NOMO-1 (cell line): ENCODE measurements at regions not wholly inside any gene's neighbourhood (a gene's known extent, or its start where the extent isn't known, plus 50 kb on each side); places are given as distances from the start of the nearest gene placed in this dataset.

ENCODE experiments used
- DNase-seq, 2 experiments: peaks; one replicate each; lab custom pipeline; 2025; ENCODE audit not compliant: unreplicated experiment in 2 of 2; lab: John Stamatoyannopoulos, UW

DNA sequence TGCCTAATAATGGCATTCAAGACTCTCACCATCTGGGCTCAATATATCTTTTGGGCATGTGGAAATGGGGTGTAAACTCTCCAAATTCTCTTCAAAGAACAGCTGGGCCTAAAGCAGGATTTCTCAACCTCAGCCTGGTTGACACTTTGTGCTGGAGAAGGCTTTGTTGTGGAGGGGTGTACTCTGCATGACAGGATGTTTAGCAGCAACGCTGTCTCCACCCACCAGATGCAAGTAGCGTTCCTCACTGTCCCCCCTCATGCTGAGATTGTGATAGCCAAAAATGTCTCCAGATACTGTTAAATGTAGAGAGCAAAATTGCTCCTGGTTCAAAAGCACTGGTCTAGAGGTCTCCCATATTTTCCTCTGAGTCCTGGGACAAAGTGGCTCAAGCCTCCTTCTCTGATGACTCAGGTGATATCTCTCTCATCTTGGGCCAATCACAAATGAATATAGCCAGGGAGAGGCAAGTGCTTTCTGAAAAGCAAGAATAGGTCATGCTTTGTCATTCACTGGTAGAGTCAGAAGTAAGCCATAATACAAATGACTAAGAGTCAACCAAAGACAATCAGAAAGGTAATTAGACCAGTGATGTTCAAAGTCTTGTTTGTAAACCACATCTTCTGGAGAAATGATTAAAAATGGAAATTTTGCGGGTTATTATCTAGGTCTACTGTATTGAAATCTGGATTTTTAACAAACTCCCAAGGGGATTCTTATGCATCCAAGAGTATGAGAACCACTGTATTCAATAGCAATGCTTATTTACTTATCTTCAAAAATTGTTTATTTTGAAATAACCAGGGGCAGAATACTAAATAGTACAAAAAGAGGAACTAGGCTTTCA lies 330.8 kb downstream of the PTEN start:
- peak in 1 of 2 experiments; percentile 11 for DNase-seq

DNA sequence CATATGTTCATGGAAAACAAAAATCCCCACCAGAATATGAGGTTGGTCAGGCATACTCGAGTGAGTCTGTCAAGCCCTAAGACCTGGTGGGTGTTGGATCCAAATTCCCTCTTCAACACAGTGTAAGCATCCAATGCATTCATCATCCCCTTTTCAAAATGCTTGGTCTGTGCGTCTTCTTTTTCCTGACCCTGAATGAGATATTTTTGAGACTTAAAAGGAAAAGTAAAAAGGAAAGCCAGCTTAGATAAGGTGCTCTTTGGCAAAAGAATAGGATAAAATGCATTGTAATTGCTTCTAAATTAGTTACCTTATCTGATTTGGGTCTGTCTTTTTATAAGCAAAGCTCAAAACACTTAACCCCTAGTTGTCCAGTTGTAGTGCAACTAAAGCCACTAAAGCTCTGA lies 331.5 kb downstream of the PTEN start:
- DNase-seq: no peak

DNA sequence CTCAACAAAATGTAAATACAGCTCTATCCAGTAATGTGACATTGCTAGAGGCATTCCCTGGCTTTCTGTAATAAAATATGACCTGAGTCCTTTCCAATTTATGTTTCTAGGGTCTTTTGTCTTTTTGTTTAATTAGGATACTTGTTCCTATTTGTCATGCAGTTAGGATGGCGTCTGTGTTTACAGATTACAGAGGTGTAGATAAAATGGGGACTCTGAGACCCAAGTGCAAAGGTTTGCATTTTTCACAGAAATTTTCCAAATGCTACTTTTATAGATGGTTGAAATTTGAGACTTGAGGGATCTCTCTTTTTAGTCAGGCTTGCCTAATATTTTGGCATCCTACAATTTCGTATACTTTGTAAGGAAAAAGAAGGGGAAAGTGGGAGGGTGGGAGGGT lies 332.4 kb downstream of the PTEN start:
- no peak for DNase-seq

DNA sequence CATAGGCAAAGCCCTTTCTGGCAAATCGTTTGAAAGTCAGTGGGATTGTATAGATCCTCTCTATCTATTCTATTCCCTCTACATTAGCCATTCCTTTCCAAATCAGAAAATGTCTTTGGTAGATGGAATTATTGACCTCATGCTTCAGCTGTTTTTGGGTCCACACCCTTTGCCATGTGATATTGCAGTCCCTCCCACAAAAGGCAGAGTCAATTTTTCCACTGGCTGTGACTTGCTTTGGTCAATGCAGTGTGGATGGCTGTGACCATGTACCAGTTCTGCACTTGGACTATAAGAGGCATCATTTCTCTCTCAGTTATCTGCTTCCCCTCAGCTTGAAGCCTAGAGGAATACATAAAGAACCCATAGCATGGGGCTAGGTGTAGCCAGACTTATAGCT lies 332.9 kb downstream of the PTEN start:
- no peak for DNase-seq

DNA sequence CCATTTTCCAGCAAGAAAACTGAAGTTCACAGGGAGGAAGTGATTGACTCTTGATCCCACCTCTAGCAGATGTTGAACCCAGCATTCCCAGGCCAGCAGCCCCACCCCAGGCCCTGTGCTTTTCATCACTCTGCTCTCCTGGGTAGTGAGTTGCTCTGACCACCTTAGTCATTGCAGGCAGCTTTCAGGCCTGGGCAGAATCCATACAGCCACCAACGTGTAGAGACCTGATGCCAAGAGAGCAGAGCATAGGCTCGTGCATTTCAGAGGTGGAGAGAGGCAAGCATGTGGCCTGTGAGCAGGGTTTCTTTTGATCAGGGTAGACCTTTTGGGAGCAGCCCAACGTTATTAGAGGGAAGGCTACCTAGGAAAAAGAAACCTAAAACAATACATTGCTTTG lies 334.6 kb downstream of the PTEN start:
- no peak for DNase-seq

DNA sequence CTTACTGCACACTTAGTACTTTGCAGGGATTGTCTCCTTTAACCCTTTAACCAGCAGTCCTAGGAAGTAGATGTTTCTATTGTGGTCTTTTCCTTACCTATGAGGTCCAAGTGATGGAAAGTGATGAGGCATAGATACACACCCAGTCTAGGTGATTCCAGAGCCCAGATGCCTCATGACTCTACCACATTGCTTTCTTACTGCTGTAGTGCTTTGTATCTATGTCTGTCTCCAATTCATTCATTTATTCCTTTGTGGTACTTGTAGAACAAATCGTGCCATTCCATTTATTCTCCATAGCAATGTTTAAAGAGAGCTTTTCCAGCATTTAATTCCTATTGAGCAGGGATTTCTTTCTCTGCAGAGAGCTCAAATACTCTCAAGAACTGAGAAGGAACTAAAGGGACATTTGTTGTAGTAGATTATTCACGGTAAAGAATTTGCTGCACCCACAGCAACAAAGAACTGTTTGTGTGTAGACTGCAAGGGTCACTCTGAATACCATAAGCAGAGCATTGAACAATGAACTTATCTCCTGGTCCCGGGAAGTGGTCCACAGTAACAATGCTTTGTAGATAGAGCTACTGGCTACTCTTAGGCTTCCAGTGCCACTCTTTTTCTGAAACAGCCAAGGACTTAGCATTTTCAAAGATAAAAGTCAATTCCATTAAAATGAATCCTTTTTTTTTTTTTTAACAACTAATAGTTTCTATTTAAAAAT lies 337.0 kb downstream of the PTEN start:
- DNase-seq: no peak

DNA sequence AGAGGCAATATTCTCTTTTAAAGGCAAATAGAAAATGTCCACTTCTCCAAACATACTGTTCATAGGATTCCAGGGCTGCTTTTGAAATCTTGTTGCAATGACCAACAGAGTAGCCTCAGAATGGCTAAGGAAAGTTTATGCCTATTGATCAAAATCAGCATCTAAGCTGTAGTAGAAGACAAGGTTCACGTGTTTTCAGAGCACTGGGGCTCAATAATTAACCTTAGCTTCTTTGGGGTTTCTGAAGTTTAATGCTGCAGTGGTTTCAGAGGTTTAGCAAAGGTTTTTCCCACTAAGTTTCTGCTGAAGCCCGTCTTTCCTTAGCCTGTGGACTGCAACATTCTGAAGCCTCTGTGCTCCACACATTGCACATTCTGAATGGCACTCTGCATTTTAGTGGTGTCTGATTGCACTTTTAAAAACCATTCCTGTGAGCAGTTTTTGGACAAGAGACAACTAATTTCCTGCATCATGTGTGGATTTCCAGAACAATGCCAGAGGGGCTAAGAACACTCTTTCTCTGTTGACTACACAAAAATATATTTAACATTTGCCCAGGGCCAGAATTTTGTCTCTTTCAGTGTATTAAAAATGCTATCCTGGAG lies 342.5 kb downstream of the PTEN start:
- no peak for DNase-seq

DNA sequence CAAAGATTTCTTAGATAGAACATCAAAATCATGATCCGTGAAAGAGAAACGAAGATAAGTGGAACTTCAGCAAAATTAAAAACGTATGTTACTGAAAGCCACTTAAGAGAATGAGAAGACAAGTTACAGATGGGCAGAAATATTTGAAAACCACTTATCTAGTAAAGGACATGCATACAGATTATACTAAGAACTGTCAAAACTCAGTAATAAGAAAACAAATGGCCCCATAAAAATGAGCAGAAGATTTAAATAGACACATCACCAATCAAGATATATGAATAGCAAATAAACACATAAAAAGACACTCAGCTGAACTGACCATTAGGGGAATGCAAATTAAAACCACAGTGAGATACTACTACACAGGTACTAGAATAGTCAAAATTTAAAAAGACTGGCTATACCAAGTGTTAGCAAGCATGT lies 343.7 kb downstream of the PTEN start:
- no peak for DNase-seq

DNA sequence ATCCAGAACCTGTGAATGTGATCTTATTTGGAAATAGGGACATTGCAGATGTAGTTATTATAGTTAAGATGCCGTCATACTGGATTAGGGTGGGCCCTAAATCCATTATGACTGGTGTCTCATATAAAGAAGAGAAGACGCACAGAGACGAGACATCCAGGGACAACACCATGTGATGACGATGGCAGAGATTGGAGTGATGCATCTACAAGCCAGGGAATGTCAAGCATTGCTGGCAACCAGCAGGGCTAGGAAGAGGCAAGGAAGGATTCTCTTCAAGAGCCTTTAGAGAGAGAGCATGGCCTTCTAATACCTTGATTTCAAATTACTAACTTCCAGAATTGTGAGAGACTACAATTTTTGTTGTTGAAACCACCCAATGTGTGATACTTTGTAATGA lies 345.8 kb downstream of the PTEN start:
- no peak for DNase-seq

DNA sequence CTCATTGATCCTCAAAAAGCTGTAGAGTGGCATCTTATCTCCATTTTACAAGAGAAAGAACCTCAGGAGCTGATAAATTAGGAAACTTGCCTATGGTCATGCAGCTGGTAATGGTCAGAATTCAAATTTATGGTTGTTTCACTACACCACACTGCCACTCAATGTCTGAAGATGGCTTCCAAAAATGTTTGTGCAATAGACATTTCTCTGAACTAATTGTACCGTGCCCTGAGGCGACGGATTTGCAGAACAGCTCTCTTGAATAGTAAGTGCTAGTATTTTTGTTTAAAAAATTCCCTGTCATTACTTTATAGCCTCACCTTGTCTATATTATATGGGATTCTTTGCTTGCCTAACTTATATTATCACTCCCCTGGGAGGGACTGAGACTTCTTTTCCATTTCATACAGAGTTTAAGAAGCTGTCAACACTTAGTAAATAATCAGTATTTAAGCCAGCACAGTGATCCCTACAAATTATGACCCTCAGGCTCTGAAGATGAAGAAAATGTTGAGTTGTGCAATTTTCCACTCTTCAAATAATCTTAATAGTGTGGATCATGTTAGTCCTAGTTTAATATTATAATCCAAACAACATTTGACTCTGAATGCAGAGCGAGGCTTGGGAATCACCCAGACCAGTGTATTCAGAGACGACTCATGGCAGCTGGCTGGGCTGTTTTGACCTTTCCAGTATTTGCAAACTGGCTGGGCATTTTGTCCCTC lies 346.6 kb downstream of the PTEN start:
- DNase-seq: no peak

DNA sequence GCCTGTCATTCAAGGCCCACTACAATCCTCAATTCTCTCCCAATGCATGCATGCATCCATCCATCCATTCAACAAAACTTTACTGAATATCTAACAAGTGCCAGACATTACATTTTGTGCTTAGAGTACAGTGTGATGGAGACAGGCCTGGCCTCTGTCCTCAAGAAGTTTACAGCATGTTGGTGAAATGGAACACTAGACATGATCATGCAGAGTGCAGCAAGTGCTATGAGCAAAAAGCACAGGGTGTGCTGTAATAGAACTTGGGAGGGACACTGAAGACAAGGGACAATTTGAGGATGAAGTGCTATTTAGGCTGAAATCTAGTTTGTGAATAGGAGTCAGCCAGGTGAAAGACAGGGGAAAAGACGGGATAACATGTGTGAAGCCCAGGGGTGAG lies 347.8 kb downstream of the PTEN start:
- DNase-seq: no peak

DNA sequence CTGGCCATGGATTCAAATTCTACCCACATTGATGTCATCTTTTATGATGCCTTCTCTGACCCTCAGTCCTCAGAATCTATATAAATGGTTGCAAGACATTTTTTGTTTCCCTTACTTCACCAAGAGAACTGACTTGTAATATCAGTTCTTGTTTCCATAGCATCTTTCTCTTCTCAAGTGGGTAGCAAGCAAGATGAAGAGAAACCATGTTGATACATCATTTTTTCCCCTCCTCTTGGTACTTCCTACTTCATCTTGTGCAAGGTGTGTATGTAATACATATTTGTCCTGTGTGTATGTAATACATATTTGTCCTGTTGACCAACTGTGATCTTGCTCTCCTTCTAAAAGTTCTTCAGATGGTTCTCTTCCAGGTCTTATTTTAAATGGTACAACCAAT lies 348.6 kb downstream of the PTEN start:
- no peak for DNase-seq

DNA sequence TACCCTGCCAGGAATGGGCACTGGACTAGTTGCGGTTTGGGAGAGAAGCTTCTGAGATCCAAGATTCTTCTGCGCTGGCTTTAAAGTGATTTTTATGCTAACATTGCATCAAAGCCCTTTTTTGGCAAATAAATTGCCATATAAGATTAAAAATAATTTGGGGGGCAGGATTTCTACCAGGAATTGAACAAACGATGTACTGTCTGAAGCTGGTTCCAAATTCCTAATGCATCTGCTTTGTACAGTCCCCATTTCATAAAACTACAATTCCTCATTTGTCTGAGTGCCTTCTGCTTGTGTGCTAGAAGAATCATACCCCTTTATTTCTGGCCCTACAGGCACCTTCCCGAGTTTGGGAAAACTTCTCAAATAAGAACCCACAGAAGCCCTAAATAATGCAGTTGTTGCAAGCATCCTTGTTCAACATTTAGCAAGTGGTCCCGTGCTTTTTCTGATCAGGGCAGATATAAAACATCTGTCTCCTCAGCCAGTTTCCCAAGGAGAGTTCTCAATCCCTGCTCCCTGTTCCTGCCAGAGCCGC lies 349.7 kb downstream of the PTEN start:
- no peak for DNase-seq

DNA sequence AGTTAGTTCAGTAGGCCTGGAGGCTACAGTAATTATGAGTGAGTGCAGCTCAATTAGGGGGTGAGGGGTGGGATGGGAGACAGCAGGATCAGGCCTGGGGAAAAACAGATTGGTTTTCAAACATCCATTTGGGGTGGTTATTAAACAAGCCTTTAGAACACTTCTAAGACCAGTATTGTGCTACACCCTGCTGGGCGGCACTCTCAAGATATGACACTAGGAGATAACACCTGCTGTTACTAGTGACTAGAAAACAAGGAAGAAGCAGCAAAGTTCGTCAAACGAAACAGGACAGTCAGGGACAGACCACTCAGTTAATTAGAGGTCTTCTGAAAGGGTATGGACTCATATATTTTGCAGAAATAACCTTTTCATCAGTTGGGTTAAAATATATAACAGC lies 353.6 kb downstream of the PTEN start:
- DNase-seq: no peak

DNA sequence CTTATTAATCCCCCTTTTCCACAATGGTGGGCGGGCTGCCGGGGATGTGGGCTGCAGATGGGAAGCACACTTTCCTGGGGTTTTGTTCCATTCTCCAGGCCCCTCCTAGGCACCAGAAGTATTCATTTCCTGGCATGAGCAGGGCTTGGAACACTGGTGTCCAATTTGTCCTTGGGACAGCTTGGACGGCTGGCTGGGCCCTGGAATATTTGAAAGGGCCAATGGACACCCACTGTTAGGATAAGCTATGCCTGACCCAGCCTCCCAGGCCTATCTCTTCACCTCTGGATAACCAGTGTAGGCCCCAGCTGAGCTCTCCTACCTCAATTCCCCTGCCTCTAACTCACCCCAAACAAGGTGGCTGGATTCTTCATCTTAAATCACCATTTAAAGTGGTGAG lies 354.9 kb downstream of the PTEN start:
- no peak for DNase-seq

DNA sequence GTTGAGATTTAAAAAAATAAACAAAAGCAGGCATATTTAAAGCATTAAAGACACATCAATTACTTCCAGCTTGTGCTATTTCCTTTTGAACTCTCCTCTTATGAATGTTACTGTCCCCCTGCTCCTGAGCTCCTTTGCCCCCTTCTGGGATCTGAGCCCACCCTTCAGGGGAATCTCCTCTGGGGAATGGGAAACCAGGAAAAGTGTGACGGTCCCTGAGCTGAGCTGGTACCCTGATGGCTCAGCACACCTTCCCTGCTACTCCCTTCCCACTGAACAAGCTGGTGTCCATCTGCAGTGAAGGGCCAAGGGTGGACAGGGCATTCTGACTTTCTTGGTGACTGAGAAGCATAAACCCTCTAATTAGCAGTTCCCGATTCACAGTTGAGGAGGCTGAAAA lies 356.3 kb downstream of the PTEN start:
- no peak for DNase-seq

DNA sequence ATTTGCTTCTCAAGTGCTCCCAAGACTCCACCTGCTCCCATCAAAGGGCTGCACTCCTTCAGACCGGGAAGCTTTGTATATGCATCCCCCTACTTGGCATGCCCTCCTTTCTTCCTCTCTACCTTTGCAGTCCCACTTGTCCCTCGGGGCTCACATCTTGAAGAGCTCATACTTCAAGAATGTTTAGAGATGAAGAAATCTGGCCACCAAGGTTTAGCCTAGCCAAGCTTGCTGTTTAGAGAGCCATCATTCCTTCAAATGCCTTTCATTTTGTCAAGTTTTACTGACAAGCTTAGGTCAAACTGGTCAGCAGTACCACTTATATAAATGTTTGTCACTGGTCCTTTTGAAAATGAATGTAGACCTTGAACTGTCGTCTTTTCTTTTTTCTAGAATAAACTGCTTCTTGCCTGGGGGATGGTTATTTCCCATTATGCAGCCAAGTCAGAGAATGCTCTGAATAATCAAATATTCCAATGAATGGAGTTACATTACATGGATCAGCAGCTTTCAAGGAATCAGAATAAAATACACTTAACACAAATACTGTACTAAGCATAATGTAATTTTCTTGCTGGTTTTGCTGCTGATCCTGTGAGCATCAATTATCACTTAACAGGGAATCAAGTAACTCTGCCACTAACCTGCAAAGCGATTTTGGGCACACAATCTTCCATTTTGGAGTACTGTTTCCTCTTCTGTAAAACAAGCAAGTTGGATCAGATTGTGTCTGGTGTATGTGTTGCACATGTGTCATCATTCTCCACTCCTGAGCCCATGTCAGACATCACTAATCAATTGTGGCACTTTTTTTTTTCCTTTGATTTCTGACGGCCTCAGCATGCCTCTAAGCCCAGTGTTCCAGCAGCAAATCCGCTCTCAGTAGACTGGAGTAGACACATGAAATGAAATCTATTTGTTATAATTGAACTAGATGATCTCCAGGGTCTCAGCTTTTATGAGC lies 357.9 kb downstream of the PTEN start:
- DNase-seq: no peak

DNA sequence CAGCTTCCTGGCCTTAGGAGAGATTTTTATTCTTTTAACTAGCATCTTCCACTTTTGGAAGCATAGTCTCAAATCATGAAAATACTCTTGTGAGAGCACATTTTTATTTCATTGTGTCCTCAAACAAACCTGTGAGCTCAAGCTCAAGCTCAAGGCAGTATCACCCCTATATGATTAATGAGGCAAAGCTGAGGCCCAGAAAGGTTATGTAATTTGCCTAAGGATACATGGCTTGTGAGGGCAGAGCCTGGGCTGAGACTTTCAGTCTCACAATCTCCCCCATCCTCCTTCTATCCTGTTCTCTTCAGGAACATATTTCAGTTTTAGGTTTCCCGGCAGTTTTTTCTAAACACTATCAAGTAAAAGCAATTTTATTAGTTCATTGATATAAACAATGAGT lies 359.5 kb downstream of the PTEN start:
- DNase-seq: no peak
